Stimulated activated CD4-positive, alpha-beta T cell treated with anti-CD3 and anti-CD28 coated beads, Interleukin-2, amount 100 ng/mL, for 4 hours (primary cell): ENCODE measurements at regions not wholly inside any gene's neighbourhood (a gene's known extent, or its start where the extent isn't known, plus 50 kb on each side); places are given as distances from the start of the nearest gene placed in this dataset.
"Not testable (repeated sequence)": the region's sequence is repeated elsewhere in the genome, so short reads cannot be mapped to it uniquely, and the experiment has no call there.

Experiments used
- DNase-seq: peaks from one replicate; pipeline ENCODE4 v3.0.0-alpha.2; 2020; ENCODE audit warnings: low read depth

GRCh38 chr1:173300061-173301044 lies 93.2 kb upstream of the TNFSF4 start:
- no peak for DNase-seq

DNA sequence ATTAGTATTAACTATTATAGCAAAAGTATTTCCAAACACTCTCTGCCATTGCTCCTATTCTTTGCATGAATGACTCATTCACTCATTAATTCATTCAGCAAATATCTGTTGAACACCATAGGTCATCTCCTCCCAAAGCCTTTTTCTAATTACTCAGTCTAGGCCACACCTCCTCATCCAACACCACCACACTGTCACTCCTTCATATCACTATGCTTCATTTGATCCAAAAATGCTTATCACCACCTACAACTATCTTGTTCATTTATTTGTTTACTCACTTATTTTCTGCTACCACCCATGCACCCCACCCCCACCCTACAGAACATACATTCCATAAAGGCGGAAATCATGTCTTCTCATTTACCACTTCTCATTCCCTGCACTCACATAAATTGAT lies 94.4 kb upstream of the TNFSF4 start:
- no peak for DNase-seq

DNA sequence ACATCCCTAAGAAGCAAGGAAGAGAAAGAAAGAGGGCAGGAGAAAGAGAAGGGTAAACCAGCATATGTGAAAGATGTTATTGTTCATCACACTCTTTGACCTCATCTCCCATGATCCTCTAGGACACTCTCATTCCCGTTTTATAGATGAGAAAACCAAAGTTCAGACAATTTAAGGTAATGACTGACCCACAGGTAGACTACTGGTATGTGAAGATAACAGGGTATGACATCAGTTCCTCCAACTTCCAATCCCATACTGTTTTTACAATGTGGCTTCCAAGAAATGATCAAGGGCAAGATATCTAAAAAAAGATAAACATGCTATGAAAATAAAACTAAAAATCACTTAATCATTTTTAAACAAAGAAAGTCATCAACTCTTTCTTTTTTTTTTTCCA lies 95.2 kb upstream of the TNFSF4 start:
- no peak for DNase-seq

- DNase-seq: no peak
Measured at GRCh38 chr1:173302890-173303829, 96.0 kb upstream of the TNFSF4 start.

DNA sequence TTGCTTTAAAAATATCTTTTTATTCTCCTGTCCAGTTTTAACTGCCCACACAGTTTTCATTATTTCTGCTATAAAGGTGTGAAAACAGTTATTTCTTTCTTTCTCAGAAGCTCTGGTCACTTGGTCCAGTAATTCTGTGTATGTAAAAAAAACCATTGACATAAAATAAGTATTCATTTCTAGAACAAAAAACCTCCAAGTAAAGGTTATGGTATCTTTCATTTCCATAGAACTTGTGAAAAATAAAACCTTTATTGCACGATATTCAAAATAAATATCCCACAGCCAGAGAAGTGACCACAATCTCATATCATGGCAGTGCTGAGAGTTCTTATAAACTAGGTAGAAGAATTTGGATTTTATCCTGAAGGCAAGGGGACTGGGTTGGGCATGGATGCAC lies 96.9 kb upstream of the TNFSF4 start:
- no peak for DNase-seq

DNA sequence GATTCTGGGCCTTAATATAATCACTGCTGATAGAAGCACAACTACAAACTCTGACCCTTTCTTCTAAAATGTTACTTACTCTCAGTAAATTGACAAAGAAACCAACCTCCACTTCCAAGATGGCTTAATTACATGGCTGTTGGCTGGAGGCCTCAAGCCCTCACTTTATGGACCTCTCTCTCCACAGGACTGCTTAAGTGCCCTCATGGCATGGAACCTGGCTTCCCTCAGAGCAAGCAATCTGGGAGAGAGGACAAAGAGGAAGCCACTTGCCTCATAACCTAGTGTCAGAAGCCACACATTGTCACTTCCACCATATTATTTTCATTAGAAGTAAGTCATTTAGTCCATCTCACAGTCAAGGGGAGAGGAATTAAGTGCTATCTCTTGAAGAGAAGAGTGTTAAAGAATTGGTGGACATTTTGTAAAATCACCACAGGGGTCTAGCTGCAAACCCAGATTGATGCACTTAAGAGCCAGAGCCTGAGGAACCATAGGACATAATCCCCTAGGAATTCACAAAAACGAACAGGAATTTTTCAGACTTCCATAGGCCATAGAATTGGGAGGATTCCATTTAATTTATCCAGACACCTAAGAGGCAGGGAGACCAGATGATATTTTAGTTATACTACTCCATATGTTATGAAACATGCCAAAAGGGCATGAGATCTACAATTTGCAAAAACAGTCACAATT lies 97.5 kb upstream of the TNFSF4 start:
- DNase-seq: no peak

DNA sequence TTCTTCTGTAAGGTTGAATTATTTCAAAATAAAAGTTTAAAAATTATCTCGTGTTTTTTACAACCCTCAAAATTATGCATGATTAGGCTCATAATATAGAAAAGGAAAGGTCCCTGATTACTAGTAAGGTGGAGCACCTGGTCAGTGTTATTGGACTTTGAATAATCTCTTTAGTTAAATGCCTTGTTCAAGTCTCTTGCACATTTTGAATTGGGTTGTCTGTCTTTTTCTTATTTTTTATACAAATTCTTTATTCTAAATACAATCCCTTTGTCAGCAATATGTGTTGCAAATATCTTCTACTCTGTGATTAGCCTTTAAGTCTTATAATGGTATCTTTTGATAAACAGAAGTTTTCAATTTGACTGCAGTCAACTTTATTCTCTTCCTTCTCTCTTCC lies 100.7 kb upstream of the TNFSF4 start:
- no peak for DNase-seq

GRCh38 chr1:173314656-173315055 lies 107.5 kb upstream of the TNFSF4 start:
- DNase-seq: no peak

DNA sequence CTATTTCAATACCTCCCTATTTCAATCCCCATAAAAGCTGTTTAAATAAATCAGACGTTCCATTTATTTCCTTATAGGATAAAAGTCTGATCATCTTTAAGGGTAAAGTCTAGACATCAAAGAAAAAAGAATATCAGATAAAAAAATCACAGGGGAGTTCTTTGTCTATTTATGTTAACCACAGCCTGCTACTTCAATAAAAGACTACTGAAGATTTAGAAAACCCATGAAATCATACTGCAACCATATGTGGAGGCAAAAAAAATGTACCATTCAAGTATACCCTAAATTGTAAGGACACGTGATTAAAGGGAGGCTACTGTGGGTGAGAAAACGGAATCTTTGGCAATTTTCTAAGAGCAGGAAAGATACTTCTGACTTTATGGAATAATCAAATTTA lies 108.2 kb upstream of the TNFSF4 start:
- DNase-seq: no peak

DNA sequence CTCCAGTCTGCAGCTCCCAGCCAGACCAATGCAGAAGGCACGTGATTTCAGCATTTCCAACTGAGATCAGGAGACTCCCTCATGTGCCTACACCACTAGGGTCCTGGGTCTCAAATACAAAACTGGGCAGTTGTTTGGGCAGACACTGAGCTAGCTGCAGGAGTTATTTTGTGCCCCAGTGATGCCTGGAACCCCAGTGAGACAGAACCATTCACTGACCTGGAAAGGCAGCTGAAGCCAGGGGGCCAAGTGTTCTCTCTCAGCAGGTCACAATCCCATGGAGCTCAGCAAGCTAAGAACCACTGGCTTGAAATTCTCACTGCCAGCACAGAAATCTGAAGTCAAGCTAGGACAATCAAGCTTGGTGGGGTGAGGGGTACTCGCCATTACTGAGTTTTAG lies 111.7 kb upstream of the TNFSF4 start:
- DNase-seq: no peak

DNA sequence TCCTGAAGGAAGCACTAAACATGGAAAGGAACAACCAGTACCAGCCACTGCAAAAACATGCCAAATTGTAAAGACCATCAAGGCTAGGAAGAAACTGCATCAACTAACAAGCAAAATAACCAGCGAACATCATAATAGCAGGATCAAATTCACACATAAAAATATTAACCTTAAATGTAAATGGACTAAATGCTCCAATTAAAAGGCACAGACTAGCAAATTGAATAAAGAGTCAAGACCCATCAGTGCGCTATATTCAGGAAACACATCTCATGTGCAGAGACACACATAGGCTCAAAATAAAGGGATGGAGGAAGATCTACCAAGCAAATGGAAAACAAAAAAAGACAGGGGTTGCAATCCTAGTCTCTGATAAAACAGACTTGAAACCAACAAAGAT lies 117.2 kb upstream of the TNFSF4 start:
- not testable (repeated sequence) for DNase-seq

DNA sequence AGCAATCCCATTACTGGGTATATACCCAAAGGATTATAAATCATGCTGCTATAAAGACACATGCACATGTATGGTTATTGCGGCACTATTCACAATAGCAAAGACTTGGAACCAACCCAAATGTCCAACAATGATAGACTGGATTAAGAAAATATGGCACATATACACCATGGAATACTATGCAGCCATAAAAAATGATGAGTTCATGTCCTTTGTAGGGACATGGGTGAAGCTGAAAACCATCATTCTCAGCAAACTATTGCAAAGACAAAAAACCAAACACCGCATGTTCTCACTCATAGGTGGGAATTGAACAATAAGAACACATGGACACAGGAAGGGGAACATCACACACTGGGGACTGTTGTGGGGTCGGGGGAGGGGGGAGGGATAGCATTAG lies 120.9 kb upstream of the TNFSF4 start:
- not testable (repeated sequence) for DNase-seq

DNA sequence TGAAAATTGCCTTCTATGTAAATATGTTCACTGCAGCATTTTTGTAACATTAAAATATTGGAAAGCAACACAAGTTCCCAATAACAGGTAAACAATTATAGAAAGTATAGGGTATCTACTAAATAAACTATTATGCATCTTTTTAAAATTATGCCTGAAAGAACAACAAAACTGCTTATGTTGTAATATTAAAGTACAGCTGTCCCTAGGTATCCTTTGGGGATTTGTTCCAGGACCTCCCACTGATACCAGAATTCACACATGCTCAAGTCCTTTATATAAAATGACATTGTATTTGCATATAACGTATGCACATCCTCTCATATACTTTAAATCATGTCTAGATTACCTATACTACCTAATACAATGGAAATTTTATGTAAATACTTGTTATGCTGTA lies 121.8 kb upstream of the TNFSF4 start:
- DNase-seq: no peak

- DNase-seq: no peak
Measured at GRCh38 chr1:173329726-173330125, 122.6 kb upstream of the TNFSF4 start.

- DNase-seq: no peak
Measured at GRCh38 chr1:173330149-173330951, 123.2 kb upstream of the TNFSF4 start.

DNA sequence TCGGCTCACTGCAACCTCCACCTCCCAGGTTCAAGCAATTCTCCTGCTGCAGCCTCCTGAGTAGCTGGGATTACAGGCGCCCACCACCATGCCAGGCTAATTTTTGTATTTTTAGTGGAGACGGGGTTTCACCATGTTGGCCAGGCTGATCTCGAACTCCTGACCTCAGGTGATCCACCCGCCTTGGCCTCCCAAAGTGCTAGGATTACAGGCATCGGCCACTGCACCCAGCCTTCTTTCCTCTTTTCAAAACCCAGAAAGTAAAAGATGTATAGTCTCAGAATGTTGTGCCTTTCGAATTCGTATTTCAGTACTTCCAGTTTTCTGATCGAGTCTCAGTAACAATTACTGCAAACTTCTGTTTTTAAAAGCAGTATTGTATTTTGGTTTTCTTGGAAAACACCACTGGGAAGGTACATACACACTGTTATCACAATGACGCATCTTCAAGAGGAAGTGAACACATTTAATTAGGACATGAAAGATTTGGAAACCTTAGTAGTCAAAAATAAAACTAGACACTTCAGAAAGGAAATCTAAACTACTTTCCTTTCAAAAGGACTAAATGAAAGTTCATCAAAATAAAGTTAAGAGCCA lies 123.9 kb upstream of the TNFSF4 start:
- not testable (repeated sequence) for DNase-seq

- DNase-seq: no peak
Measured at GRCh38 chr1:173332026-173332425, 124.9 kb upstream of the TNFSF4 start.

GRCh38 chr1:173333581-173333980 lies 126.5 kb upstream of the TNFSF4 start:
- DNase-seq: no peak

DNA sequence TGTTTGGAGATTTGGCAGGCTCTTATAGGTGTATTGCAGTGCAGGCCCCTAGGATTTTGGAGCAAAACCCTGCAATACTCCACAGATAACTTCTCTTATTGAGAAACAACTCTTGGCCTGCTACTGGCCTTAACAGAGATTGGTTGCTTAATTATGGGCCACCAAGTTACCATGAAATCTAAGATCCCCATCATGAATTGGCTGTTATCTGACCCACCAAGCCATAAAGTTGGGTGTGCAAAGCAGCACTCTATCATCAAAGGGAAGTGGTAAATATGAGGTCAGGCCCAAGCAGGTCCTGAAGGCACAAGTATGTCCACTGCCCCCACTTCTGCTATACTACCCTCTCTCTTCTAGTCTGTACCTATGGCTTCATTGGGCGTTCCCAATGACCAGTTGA lies 130.0 kb upstream of the TNFSF4 start:
- DNase-seq: no peak

DNA sequence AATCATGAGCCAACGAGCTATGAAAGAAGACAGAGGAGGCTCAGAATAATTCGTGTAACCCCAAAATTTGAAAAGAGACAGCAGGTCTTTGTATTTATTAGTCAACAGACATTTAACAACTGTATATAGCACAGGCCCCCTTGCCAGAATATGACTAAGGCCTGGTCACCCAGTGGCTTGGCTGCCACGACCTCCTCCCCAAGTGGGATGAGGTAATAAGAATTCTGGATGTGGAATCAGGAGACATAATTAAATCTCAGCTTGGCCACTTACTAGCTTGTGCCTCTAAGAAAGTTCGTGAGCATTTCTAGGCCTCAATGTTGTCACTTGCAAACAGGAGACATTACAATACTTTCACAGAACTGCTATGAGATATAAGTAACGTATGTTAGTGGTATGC lies 134.2 kb upstream of the TNFSF4 start:
- DNase-seq: no peak

- DNase-seq: no peak
Measured at GRCh38 chr1:173341971-173342370, 134.8 kb upstream of the TNFSF4 start.
